NCI-H748 (cell line): ENCODE measurements at regions not wholly inside any gene's neighbourhood (a gene's known extent, or its start where the extent isn't known, plus 50 kb on each side); places are given as distances from the start of the nearest gene placed in this dataset.
"Not testable (repeated sequence)": the region's sequence is repeated elsewhere in the genome, so short reads cannot be mapped to it uniquely, and the experiment has no call there.

Experiments
- DNase-seq: peaks from one replicate; lab custom pipeline; 2025; ENCODE audit not compliant: unreplicated experiment; lab: John Stamatoyannopoulos, UW

DNA sequence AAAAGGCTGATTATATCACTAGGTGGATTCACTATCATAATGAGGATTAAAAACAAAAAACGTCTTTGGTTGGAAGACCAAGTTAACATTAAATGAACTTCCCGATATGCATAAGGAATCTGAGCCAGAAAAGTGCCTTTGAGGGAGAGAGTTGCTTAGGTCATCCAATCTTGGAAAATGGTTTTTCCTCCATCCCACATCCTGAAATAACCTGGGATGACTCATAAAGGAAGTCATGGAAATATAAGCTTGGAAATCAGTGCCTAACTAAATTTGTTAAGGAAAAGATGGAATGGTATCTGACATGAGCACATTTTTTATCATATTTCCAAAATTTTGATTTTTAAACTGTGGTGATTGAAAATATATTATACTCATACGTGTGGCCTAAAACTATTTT is 66.0 kb downstream of the KBTBD8 start:
- DNase-seq, result no peak

GRCh38 chr3:67067251-67067650 is 69.1 kb downstream of the KBTBD8 start:
- no peak for DNase-seq

GRCh38 chr3:67072640-67073039 is 74.5 kb downstream of the KBTBD8 start:
- DNase-seq, result not testable (repeated sequence)

DNA sequence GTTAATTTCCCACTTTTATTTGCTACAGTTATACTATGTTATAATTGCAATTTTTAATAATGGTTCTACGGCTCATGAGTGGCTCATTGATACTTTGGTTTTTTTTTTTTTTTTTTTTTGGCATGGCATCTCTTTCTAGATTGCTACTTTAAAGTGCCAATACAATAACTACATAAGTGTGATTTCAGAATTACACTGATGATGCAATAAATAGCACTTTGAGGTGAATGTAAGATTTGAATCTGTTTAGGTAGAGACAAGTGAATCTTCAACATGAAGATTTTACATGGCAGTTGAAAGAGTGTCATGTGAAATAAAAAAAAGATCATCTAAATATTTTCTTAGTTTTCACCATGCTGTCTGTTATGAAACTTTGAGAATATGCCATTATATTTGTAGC is 75.7 kb downstream of the KBTBD8 start:
- no peak for DNase-seq

DNA sequence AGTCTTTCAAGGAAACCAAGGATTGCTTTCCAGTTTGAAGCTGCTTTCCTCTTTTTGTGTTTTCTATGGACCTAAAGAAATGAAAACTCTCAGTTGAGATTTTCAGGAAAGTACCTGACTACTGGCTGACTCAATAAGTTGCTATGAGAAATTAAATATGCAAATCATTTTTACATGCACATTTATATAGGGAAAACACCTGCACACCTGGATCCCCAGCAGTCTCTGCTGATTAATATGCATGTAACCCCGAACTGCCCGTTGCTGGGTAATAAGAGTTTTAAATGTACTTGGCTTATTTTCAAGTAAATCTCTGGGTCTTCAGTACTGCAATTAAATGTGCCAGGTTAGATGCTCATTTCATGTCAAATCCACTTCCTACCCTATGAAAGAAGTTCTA is 77.2 kb downstream of the KBTBD8 start:
- DNase-seq, result no peak

DNA sequence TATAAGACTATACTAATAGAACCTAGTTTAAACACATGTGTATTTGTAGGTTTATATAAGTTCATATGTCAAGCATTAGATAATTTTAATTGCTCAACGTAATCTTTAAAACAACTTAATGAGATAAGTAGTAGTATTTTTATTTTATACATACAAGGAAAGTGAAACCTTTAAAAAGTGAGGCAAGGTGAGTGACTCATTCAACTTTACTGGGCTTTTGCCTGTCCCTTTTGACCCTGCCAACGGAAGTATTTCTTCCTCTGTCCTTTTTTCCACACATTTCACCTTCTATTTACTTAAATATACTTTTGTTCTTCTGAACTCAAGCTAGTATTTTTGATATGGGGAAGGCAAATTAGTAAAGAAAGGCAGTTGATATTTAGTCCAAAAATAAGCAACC is 78.5 kb downstream of the KBTBD8 start:
- DNase-seq, result no peak

DNA sequence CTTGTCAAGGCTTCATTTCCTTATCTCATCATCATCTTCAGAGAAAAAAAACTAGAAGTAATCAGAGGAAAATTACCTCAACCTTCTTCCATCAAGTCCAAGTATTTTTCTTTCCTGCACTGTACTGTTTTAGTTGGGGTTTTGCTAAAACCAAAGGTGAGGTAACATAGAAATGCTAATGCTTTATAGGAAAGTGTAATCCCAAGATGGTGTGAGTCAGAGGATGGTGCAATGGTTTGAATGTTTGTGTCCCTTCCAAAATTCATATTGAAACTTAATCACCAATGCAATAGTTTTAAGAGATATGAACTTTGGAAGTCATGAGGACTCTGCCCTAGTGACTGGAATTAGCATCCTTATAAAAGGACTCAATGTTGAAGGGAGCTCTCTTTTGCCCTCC is 79.5 kb downstream of the KBTBD8 start:
- DNase-seq, result no peak

- no peak for DNase-seq
Measured at GRCh38 chr3:67082533-67083024, 84.5 kb downstream of the KBTBD8 start.

DNA sequence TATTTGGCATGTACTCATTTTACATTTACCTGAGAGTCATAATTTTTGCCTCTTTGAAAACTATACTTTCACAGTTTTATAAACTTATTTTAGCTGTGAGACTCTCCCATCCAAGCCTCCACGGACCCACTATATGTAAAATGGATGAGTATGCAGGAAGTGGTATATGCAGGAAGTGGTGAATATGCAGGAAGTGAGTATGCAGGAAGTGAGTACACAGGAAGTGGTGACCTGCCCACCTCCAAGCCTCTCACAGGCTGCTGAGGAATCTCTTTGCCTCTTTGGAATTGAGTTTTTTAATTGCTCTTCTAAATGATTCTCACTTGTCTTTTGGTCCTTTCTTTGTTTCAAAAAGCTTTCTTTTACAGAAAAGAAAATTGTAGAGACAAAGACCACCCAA is 85.2 kb downstream of the KBTBD8 start:
- no peak for DNase-seq

DNA sequence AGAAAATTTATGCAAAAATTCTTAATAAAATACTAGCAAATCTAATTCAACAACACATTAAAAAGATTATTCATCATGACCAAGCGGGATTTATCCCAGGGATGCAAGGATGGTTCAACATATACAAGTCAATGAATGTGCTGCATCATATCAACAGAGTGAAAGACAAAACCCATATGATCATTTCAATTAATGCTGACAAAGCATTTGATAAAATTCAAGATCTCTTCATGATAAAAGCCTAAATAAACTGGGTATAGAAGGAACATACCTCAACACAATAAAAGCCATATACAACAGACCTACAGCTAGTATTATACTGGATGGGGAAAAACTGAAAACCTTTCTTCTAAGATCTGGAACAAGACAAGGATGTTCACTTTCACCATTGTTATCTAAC is 89.7 kb downstream of the KBTBD8 start:
- no peak for DNase-seq

GRCh38 chr3:67090474-67090873 is 92.4 kb downstream of the KBTBD8 start:
- DNase-seq, result no peak

GRCh38 chr3:67093305-67093704 is 95.2 kb downstream of the KBTBD8 start:
- DNase-seq, result no peak

DNA sequence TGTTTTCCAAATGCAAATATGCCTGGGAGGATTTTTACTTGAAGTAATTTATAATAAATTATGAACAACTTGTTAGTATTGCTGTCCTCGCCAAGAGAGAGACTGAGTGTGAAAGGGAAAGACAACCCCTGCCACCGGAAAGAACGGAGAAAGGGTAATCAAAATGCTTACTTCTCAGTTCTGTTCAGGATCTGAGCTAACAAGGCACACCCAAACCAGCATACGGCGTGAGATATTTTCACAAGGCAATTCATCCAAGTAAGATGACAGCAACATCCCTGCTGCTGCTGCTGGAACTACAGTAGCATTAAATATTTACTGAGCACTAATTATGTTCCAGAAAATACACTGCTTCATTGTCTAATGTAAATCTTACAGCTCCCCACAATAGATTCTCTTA is 96.1 kb downstream of the KBTBD8 start:
- DNase-seq, result peak; percentile 44

GRCh38 chr3:67094774-67095173 is 96.7 kb downstream of the KBTBD8 start:
- no peak for DNase-seq

- DNase-seq, result no peak
Measured at GRCh38 chr3:67104388-67104787, 106.3 kb downstream of the KBTBD8 start.

- no peak for DNase-seq
Measured at GRCh38 chr3:67106874-67107273, 108.8 kb downstream of the KBTBD8 start.

DNA sequence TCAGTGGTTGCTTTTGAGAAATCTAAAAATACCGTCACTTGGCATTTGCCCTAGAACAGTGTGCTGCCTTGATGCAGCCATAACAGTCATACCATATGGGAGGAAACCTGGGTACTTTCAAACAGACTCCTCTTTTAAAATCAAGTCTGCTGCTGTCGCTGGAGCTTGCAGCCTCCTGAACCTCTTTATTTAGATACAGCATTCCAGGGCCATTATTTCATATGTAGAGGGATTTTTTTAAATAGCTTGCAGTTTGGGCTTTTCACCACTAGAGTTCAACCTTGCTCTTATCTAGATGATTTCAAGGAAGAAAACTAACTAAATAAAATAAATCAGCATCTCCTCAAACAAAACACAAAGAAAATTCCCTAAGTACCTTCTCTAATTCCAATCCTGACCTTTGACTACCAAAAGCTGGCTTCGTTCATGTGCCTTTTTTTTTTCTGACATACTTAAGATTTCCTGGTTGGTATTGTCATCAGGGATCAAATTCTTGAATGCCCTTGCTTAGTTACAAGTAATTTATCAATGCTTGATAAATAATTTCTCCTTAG is 111.6 kb downstream of the KBTBD8 start:
- peak; percentile 48 for DNase-seq

DNA sequence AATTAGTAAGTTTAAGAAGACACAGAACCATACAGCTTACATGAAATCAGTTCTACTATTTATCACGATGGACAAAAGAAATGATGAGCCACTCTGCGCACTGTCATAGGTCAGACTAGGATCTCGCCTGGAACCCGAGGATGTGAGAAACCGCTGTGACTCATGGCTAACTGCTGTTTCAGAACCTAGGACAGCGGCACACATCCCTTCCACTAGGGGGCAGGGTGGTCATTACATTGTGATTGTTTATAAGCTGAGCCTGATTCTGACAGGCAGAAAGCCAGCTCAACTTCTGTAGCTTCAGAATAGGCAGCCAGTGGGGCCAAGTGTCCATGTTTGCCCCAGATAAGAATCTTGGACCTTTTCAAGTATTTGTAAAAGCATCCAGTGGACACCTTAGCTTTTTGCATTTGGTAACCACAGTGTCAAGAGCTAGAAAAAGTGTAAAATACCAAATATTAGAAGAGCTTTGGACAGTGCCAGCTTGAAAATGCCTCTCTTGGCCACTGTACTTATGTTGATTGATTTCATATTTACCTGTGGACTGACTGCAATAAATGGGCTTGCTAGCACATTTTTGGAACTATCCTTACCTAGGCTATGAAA is 115.8 kb downstream of the KBTBD8 start:
- DNase-seq, result peak; percentile 77

GRCh38 chr3:67118122-67118521 is 120.0 kb downstream of the KBTBD8 start:
- no peak for DNase-seq

DNA sequence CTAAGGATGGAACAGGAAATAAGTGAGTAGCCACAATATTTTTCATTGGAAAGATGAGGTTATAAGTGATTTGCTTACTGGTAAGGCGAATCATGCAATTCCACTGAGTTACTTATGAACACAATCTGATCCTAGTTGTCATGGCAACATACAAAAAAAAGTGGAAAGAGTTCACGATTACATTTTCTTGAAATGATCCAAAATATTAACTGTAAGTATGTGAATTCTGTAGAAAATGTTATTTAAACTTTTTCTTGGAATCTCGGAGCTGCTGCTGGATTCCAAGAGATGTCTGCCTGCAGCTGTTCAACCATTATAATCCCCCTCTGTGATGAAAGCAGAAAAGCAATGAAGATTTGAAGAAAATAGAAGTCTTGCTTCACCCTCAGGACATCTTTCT is 120.5 kb downstream of the KBTBD8 start:
- no peak for DNase-seq

GRCh38 chr3:67123914-67124313 is 125.8 kb downstream of the KBTBD8 start:
- DNase-seq, result no peak

DNA sequence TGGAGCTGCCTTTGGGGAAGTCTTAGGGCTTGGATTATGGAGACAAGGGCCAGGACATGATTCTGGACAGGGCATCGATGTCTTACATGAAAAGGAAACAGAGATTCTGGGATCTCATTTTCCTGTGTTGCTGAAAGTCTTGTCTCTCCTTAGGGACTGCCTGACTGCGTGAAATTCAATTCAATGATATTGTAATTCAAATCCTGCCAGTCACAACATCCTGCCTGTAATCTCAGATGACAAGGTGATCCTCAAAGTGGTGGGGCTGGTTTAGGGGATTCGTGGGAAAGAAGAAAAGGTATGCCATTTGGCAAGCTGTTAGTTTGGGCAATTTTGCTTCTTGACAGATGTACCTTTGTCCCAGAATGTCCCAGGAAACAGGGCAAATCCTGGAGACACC is 129.1 kb downstream of the KBTBD8 start:
- DNase-seq, result no peak

DNA sequence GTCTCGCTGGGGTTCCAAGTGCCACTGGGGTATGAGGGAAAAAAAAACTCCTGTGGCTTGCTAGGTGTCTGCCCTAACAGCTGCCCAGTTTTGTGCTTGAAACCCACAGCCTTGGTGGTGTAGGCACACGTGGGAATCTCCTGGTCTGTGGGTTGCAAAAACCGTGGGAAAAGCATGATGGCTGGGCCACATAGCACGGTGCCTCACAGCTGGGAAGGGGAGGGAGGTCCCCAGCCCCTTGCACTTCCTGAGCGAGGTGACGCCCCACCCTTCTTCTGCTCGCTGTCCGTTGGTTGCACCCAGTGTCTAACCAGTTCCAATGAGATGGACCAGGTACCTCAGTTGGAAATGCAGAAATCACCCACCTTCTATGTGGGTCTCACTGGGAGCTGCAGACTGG is 144.3 kb downstream of the KBTBD8 start:
- DNase-seq, result no peak
